Ammon's horn (tissue), 1 donor: ENCODE measurements at regions not wholly inside any gene's neighbourhood (a gene's known extent, or its start where the extent isn't known, plus 50 kb on each side); places are given as distances from the start of the nearest gene placed in this dataset.

Experiments used
- DNase-seq: peaks from one replicate; pipeline ENCODE4 v3.0.0-alpha.2; 2016; ENCODE audit warnings: low spot score

DNA sequence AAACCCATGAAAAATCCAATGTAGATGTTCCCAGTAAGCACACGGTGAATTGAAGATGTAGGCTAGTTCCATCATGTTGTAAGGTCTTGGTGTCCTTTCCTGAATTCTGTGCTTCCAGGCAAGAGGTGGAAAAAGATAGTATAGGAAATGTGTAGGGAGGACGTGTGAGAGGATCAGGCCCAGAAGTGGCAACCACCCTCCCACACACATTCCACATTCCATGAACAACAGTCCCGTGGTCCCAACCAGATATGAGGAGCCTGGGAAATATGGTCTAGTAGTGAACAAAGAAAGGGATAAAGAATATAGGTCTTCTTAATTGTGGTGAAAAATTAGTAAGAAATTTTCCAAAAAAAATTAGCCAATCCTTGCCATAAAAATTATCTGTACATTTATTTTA is 1254.2 kb upstream of the SLC10A2 start:
- no peak for DNase-seq

DNA sequence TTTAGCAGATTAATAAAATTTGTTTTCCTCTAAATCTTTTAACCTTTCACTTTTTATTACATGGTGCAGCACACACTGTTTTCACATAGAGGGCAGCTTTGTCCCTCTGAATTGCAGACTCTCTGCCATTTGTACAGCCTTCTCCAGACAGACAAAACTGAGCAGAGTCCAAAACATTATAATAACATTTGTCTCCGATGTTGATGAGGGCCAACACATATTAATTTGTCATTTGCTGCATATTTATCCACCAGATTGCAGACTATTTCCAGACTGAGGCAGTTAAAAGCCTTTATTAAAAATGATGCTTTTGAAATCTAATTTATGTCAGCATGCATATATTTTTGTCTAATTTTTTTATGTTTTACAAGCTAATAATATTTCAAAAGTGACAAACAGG is 1251.9 kb upstream of the SLC10A2 start:
- peak; percentile 55 for DNase-seq

DNA sequence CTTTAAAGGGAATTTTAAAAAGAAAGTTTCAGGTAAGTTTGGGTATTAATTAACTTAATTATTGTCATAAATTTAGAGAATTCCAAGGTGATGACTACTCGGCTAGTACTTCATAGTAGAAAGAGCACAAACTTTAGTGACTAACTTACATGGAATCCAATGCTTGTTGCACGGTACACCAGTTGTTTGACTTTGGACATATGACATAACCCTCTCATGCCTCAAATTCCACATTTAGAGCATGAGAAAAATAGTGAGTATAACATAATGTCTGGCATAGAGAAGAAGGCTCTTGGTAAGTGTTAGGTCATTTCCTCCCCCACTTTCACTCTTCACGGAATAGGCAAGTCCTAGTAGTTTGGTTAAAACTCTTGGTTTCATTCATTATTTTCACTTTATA is 1249.4 kb upstream of the SLC10A2 start:
- no peak for DNase-seq

DNA sequence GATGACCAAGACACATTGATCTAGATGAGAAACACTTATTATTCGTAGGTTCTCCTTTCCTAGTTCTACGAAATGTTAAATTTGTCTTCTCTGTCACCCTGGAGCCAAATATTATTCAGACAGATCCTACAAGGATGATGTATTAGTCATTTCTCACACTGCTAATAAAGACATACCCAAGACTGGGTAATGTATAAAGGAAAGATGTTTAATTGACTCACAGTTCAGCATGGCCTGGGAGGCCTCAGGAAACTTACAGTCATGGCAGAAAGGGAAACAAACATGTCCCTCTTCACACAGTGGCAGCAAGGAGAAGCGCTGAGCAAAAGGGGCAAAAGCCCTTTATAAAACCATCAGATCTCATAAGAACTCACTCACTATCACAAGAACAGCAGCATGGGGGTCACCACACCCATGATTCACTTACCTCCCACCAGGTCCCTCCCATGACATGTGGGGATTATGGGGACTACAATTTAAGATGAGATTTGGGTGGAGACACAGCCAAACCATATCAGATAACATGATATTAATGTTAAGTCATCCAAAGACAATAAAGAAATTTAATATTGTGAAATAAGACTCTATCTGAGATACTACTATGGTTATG is 1248.8 kb upstream of the SLC10A2 start:
- no peak for DNase-seq

DNA sequence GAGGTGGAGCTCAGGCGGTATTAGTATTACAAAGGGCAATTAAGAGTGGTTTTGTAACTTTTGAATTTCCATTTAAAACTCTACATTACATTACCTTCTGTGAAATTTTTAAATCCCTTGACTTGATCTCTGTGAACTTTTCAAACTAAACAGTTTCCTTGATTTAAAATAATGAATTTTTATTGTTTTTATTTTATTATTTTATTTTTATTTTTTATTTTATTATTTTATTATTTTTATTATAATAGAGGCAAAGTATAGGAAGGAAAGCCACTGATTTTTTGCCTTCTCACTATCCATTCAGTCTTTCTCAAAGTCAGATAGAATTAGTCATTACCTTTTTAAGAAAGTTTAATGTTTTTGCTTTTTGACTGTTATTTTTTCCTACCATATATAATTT is 1248.1 kb upstream of the SLC10A2 start:
- no peak for DNase-seq

DNA sequence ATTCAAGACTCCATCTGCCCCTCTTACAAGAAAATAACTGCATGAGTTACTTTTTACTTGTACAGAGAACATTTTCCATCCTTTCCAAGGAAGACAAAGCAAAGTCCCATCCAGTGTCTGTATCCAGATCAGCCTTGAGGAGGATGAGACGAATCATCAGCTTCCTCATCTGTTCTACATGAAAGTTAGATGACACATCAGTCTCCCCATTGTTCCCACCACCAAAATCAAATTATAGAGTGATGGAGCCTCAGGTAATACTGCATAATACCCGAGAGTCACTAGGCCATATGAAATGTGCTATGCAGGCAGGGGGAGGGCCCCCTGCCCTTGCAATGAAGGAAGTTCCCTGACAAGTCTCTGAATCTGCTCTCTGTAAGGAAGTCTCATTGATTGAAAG is 1244.6 kb upstream of the SLC10A2 start:
- DNase-seq = no peak

DNA sequence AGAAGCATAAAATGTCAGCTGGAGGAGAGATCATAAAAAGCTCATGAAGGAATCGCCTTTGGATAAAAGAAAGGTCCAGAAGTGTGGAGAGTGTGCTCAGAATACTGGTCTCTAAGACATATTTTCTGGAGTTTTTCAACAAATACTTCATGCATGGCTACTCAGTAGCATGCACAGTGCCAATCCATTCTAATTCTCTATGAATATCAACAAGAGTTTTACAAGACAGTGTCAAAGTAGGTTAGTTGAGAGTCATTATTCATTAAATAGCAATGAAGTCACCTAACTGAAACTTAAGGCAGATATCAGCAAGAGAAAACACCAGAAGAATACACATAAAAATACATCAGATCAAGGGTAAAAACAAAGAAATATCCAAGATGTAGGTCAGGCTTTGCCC is 1243.2 kb upstream of the SLC10A2 start:
- DNase-seq = no peak

DNA sequence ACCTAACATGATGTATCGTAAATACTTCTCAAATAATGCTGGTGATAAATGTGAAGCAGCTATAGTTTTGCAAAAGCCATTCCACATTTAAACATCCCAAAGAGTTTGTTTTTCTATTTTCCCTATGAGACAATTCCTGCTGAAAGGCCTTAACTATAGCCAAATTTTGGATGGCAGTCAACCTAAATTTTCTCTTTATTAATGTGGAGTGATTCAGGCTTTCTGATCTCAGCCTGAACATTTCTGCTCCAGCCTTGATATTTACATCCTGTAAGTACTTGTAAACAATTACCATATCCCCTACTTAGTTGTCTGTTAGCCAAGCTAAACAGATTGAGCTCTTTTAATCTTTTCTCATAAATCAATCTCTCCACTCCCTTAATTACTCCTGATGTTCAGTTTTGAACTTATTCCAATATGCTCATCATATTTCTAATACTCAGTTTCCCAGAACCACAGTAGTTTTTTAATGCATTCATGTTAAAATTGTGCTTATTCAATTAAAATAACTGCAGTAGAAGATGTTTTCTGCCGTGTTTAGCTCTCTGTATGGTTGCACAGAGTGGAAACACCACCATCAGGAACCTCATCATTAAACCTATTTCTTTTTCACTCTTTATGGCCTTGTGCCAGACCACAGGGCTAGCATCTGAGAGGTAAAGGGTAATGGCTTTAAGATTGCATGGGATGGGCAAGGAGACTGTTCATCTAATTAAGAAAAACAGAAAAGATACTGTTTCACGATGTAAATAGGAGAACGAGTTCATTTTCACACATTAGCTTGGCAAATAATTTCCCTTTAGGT is 1235.2 kb upstream of the SLC10A2 start:
- DNase-seq = no peak

DNA sequence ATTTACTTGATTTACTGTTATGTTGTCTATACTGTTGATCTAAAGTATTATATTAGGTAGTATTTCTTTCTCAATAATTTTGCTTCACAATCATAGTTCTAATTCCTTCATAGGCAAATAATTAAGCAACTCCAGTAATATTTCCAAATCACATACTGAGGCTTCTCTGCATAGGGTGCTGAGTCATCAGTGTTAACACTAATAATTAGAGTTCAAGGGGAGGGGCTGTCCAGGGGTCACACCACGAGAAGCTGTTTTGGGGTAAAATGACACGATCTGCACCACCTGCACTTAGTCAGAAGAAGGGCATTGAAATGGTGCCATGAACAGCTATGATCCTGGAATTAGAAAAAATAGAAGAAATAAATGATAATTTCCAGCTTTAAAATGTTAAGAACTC is 1230.9 kb upstream of the SLC10A2 start:
- no peak for DNase-seq

DNA sequence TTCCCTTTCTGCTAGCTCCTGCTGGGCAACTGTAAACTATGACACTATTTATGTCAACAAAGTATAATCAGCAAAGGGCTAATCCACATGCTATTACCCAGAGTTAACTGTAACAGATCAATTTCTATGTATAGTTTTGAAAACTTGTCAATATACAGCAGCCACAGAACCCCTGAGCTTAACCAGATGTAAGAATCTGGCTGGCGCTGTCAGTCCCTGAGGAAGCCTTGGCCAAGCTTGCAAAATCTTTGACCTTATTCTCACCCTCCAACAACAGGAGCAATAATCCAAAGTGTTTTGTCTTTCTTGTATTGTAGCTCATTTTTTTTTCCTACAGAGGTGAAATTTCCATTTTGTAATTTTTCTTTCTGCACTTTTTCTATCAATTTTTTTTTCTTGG is 1230.1 kb upstream of the SLC10A2 start:
- no peak for DNase-seq

DNA sequence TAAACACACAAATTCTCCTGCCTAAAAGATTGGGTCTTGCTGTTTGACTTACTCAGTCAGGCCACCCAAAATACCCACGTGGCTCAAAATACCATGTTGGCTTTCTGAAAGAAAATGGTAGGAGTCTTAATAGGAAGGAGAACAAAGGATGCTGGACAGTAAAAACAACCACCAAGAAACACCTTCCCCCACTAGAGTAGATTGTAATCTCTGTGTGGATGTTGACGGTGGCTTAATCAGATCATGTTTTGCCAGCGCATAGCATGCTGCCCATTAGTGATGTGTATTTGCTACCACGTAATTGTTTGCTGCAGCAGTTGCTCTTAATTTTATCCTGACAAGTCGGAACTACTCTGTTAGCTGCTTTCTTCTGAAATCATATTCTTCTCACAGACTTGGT is 1229.3 kb upstream of the SLC10A2 start:
- DNase-seq = no peak

DNA sequence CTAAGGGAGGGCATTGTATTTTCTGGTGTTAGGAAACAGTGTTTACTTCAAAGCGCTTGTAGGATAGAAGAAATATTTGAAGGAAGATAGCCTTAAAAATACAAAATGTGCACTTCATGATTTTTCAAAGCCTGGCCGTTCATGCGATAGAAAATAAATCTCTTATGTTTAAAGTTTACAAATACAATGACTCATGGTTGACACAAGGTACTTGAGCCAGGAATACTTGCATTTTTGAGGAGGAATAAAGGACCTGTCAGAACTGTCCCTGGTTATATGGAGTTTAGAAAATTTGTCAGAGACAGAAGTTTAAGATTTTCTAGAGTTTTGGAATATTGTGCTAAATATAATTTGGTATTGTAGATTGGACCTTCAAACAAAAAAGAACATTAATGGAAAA is 1223.2 kb upstream of the SLC10A2 start:
- DNase-seq = no peak

DNA sequence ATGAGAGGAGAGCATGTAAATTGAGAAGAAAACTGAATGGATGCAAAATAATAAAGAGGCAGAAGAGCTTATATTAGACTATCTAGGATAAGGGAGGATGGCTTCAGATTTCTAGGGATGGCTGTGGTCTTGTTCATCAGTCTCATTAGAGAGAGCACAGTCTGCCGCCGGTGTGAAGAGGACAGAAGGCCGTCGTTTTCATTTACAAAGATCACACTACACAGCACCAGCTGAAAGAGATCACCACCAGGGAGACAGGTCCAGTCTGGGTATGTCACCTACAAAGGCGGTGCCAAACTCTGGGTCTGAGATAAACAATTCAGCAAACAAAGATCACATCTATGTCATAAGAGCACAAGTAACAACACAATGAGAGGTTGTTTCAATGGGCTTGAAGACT is 1222.3 kb upstream of the SLC10A2 start:
- DNase-seq = no peak

DNA sequence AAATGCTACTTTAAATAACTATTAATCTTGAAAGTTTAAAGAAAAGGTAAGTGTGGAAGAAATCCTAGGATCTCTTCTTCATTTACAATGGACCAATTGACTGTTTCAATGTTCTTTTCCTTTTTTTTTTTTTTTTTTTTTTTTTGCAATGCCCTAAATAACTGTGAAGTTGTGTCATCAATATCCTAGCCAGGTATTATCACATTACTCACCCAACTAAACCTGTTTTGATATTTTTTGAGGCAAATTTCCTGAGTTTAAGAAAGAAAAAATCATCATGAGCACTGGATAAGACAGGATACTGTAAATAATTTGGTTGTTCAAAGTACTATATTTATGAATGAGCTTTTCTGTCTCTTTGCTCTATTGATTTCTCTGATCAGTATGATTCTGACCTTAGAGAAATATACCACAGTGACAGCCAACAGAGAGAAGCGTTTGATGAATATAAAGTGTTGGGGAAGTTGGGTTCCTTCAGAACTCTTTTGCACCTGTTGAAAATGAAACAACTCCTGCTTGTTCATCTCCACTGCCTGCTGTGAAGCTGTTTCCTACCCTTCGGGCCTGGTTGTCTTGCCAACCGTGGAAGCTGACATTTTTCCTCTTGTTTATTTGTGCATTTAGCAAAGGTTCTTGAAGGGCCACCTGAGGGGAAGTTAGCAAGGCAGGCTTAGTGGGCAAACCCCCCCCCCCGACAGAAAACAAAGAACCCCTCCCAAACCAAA is 1220.5 kb upstream of the SLC10A2 start:
- no peak for DNase-seq

DNA sequence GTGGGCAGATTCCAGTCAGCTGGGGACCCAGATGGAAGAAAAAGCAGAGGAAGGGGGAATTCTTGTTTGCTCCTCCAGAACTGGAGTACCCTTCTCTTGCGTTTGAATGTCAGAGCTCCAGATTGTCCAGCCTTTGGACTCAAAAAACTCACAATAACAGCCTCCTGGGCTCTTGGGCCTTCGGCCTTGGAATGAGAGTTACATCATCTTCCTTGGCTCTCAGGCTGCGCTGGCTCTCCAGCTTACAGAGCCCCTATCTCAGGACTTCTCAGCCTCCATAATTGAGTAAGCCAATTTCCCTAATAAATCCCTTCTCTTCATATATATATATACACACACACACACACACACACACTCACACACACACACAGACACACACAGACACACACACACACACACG is 1215.7 kb upstream of the SLC10A2 start:
- no peak for DNase-seq

DNA sequence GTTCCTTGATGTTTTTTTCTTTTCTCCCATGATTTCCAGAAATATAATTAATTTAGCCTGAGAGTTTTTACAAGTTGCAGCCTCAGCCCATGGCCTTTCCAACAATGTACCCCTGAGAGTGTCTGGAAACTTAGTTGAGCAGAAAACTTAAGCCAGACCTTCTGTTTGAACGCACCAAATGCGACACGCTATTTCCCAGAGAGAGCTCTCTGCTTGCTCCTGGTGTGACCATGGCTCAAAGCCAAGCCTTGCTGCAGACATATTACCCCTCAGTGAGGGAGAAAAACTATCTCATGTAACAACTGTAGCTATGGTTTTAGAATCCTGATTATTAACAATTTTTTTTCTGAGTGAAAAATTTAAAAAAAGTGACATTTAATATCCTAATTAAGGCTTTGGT is 1204.5 kb upstream of the SLC10A2 start:
- DNase-seq = no peak

DNA sequence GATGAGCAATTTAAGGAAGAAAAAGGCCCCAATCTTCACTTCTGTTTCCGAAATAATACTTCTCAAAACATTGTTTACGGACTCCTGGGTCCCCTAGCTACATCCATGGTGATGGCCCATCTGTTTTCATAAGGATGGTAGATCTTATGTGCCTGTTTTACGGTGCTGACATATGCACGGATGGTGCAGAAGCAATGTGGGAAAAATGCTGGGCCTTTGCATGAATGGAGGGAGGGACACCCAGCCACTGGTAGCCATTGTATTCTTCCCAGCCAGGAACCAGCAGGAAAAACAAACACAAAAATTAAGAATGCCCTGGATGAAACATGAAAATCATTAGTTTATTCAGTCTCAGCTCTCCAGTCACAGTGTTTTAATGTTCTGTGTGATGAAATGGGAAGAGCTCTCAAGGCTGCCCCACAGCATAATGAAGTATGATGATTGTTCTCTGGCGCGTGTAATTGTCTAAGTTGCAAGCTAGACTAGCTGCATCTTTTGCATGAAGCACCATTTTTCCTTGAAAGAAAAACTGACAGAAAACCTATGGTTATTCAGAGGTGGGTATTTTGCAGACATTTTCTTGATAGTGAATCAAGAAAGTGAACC is 1201.1 kb upstream of the SLC10A2 start:
- DNase-seq = no peak

DNA sequence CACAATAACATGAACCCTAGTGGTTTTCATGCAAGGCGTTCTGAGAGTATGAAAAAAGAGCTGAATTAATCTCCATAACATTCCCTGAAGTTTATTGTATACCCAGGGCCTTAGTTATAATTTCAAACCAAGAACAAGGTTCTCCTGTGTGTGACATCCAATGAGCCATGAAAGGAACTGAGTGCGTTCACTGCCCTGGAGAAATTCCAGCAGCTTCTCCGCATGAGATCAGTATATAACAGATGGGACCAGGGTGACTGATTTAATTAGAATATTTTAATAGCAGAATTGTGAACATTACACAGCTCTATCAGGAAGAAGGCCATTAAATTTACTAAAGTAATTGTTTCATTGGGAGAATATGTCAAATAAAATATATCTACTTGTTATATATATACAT is 1190.5 kb upstream of the SLC10A2 start:
- peak; percentile 5 for DNase-seq

DNA sequence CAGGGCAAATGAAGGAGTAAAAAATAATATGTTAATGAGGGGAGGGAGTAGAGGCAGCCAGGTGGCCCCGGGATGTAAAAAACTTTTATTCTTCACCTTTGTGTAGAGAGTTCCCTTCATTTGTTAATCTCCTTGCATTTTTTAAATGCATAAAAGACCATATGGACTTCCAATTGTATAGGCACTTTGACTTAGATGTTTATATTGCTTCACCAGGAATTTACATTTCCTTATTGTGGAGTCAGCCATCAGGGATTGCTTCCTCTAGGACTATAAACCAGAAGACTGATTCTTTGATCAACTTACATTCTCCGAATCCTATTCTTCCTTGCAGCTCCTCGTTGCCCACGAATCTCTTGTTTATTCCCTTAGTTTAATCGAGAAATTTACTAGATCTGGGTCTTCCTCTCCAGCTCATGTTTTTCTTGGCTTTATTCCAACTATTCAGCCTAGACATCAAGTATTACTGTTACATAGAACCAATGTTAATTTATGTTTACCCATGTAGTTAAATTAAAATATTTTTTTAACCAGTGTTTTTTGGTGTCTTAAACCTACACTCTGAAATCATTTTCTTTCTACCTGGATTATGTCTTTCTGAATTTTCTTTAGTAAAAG is 1187.0 kb upstream of the SLC10A2 start:
- no peak for DNase-seq

DNA sequence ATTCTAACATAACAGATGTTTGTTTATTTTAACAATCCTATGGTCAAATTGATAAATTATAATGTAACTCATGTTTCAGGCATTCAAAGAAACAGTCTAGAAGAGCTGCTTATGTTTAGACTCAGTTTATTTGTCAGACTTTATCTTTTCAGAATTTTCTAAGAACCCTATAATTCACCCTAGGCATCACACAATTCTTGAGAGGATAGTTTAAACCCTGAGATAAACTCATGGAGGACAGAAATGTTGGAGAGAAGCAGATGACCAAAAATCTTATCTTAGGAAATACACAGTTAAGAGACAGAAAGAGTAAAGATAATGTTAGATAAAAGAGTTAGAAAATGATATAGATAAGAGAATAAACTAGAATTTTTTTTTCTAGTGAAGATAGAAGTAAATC is 1185.7 kb upstream of the SLC10A2 start:
- no peak for DNase-seq

DNA sequence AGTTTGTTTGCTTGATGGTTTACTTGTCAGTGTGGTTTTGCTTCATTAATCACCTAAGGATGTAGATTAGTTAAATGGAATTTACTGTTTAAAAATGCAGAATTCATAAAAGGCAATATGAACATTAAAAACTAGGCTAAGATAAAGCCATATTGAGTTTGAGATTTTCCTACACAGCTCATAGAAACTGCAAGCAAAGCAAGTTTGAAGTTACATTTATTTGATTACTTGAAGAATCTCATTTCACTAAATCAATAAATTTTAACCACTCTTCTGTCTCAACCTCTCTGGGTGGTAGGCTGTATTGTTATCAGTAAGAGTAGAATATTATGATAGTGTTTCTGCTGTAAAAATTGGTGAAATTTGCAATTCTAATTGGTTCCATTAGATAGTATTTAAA is 1180.7 kb upstream of the SLC10A2 start:
- no peak for DNase-seq

DNA sequence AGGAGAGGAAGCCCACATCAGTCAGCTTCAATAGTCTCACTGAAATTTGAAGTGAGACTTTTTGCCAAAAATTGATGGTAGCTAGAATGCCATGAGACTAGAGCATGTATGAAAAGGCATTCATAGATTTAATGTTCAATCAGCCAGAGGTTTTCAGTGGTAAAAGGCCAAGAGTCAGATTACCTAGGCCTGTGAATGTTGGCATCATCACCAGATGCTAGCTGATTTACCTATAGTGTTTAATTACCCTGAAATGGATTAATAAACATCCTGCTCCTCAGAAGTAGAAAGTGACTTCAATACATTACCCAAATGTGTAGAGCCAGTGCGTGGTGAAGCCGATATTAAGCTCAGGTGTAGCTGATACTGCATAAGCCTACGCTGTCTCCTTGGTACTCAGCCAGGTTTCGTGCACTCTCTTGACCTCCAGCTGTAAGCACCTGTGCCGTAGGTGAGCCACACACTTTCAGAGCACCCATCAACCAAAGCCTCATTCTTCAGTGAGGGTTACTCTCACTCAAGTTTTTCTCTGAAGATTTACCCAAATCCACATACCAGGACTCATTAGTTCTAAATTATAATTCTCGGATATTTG is 1140.3 kb upstream of the SLC10A2 start:
- DNase-seq = no peak
